HL-60 (cell line): ENCODE measurements at regions not wholly inside any gene's neighbourhood (a gene's known extent, or its start where the extent isn't known, plus 50 kb on each side); places are given as distances from the start of the nearest gene placed in this dataset.

Experiments used
- CTCF ChIP-seq: IDR thresholded peaks from one replicate; pipeline ENCODE4 v1.5.1; 2011; ENCODE audit warnings: low read length, control low read depth, inconsistent platforms; ENCODE audit not compliant: insufficient read depth
- GABPA ChIP-seq: IDR thresholded peaks from 2 replicates; pipeline ENCODE4 v1.6.1; 2012; ENCODE audit warnings: low read depth
- POLR2AphosphoS5 ChIP-seq: IDR thresholded peaks from 2 replicates; pipeline ENCODE4 v1.6.1; 2012; ENCODE audit warnings: low read depth
- TF ChIP-seq, protein P1 (sequence below): IDR thresholded peaks from 2 replicates; pipeline ENCODE4 v1.6.1; 2012; ENCODE audit warnings: low read depth; ENCODE audit not compliant: insufficient replicate concordance

- TF ChIP-seq CTCF (no peak), GABPA (no peak), POLR2AphosphoS5 (no peak)
- TF ChIP-seq, protein P1, sequence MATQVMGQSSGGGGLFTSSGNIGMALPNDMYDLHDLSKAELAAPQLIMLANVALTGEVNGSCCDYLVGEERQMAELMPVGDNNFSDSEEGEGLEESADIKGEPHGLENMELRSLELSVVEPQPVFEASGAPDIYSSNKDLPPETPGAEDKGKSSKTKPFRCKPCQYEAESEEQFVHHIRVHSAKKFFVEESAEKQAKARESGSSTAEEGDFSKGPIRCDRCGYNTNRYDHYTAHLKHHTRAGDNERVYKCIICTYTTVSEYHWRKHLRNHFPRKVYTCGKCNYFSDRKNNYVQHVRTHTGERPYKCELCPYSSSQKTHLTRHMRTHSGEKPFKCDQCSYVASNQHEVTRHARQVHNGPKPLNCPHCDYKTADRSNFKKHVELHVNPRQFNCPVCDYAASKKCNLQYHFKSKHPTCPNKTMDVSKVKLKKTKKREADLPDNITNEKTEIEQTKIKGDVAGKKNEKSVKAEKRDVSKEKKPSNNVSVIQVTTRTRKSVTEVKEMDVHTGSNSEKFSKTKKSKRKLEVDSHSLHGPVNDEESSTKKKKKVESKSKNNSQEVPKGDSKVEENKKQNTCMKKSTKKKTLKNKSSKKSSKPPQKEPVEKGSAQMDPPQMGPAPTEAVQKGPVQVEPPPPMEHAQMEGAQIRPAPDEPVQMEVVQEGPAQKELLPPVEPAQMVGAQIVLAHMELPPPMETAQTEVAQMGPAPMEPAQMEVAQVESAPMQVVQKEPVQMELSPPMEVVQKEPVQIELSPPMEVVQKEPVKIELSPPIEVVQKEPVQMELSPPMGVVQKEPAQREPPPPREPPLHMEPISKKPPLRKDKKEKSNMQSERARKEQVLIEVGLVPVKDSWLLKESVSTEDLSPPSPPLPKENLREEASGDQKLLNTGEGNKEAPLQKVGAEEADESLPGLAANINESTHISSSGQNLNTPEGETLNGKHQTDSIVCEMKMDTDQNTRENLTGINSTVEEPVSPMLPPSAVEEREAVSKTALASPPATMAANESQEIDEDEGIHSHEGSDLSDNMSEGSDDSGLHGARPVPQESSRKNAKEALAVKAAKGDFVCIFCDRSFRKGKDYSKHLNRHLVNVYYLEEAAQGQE = no peak
These were observed 357.1 kb upstream of the TNP1 start for GRCh38 chr2:217216982-217217381.
